Stimulated activated CD8-positive, alpha-beta memory T cell treated with anti-CD3 and anti-CD28 coated beads, Interleukin-7, amount 100 ng/mL, for 1 hour (primary cell): ENCODE measurements at regions not wholly inside any gene's neighbourhood (a gene's known extent, or its start where the extent isn't known, plus 50 kb on each side); places are given as distances from the start of the nearest gene placed in this dataset.
"Not testable (repeated sequence)": the region's sequence is repeated elsewhere in the genome, so short reads cannot be mapped to it uniquely, and the experiment has no call there.

Experiments
- DNase-seq, 2 donors: peaks; one replicate each; pipeline ENCODE4 v3.0.0-alpha.2; 2020; ENCODE audit warnings: low read depth in 2 of 2

- not testable (repeated sequence) for DNase-seq
These were observed 1723.8 kb upstream of the DEFB115 start for GRCh38 chr20:29533566-29534177.

GRCh38 chr20:29566901-29567635, 1690.4 kb upstream of the DEFB115 start:
- DNase-seq: not testable (repeated sequence)

- not testable (repeated sequence) for DNase-seq
These were observed 1689.8 kb upstream of the DEFB115 start for GRCh38 chr20:29567671-29568070.

- not testable (repeated sequence) for DNase-seq
These were observed 1687.3 kb upstream of the DEFB115 start for GRCh38 chr20:29570126-29570525.

GRCh38 chr20:29589530-29589929, 1667.9 kb upstream of the DEFB115 start:
- DNase-seq: not testable (repeated sequence)

GRCh38 chr20:29604163-29604562, 1653.3 kb upstream of the DEFB115 start:
- DNase-seq: not testable (repeated sequence)

GRCh38 chr20:29606171-29606570, 1651.3 kb upstream of the DEFB115 start:
- DNase-seq: not testable (repeated sequence)

- not testable (repeated sequence) for DNase-seq
These were observed 1628.1 kb upstream of the DEFB115 start for GRCh38 chr20:29629395-29629794.
